Spleen (tissue), 11 donors: ENCODE measurements at regions not wholly inside any gene's neighbourhood (a gene's known extent, or its start where the extent isn't known, plus 50 kb on each side); places are given as distances from the start of the nearest gene placed in this dataset.

Experiments used
- DNase-seq: peaks from one replicate; pipeline ENCODE4 v3.0.0-alpha.2; 2020
- H3K27ac ChIP-seq, 8 donors: fragments of 200-600 bp; sonication (generic) in 7 of 8; 1 replicate in 4 of 8; 2 replicates in 4 of 8; pipeline versions ENCODE4 v1.5.0 to v1.8.0; 2016 to 2021; ENCODE audit warnings: inconsistent platforms in 4 of 8, mild to moderate bottlenecking in 4 of 8, moderate library complexity in 1 of 8
- H3K27me3 ChIP-seq, 7 donors: fragments of 200-600 bp; sonication (generic) in 6 of 7; replicated peaks in 1 of 7; 1 replicate in 4 of 7; 2 replicates in 3 of 7; pipeline versions ENCODE4 v1.5.0 to v1.8.0; 2016 to 2021; ENCODE audit warnings: inconsistent platforms in 3 of 7, mild to moderate bottlenecking in 1 of 7
- H3K36me3 ChIP-seq, 6 donors: fragments of 200-600 bp; sonication (generic) in 5 of 6; 1 replicate in 4 of 6; 2 replicates in 2 of 6; pipeline versions ENCODE4 v1.5.0 to v1.8.0; 2016 to 2021; ENCODE audit warnings: inconsistent platforms in 2 of 6
- H3K4me1 ChIP-seq, 6 donors: fragments of 200-600 bp; sonication (generic) in 5 of 6; 1 replicate in 3 of 6; 2 replicates in 3 of 6; pipeline versions ENCODE4 v1.5.0 to v1.8.0; 2016 to 2021; ENCODE audit warnings: inconsistent platforms in 3 of 6
- H3K4me3 ChIP-seq, 8 donors: fragments of 200-600 bp; sonication (generic) in 7 of 8; 1 replicate in 4 of 8; 2 replicates in 4 of 8; pipeline versions ENCODE4 v1.5.0 to v1.8.0; 2016 to 2021; ENCODE audit warnings: inconsistent platforms in 4 of 8, mild to moderate bottlenecking in 4 of 8, moderate library complexity in 2 of 8
- H3K9me3 ChIP-seq, 8 donors: fragments of 200-600 bp; sonication (generic) in 7 of 8; 1 replicate in 4 of 8; 2 replicates in 4 of 8; pipeline versions ENCODE4 v1.5.0 to v1.8.0; 2016 to 2021; ENCODE audit warnings: inconsistent platforms in 4 of 8
- CTCF ChIP-seq, 11 experiments: fragments of 200-600 bp in 7 of 11; fragments of 450-650 bp in 4 of 11; sonication (generic) in 4 of 11; IDR thresholded peaks in 8 of 11; conservative IDR thresholded peaks in 3 of 11; 1 replicate in 7 of 11; 2 replicates in 4 of 11; pipeline versions ENCODE4 v1.4.0 to v1.8.0; 2016 to 2021; ENCODE audit warnings: antibody characterized with exemption in 11 of 11, inconsistent platforms in 4 of 11, mild to moderate bottlenecking in 1 of 11
- POLR2A ChIP-seq, 3 donors: fragments of 450-650 bp; IDR thresholded peaks; one replicate each; pipeline ENCODE4 v1.5.1; 2017; ENCODE audit warnings: antibody characterized with exemption in 3 of 3, mild to moderate bottlenecking in 1 of 3
- POLR2AphosphoS5 ChIP-seq, 3 donors: sonication (generic); formaldehyde crosslinking; IDR thresholded peaks; one replicate each; pipeline ENCODE4 v1.5.1; 2017; ENCODE audit warnings: antibody characterized with exemption in 3 of 3
- WGBS, 5 donors: extraction: QIAGEN DNeasy Blood & Tissue Kit in 3 of 5; methylation state at CpG; one replicate each; pipeline versions ENCODE4 v1.1.5 to v1.1.7; 2013 to 2018; 5-methylcytosine and 5-hydroxymethylcytosine counted together
- intact Hi-C: fragments of 100-400 bp; cut with DNase I; formaldehyde crosslinking; loops from one replicate; pipeline ENCODE4 v1.15.0; 2023; ENCODE audit warnings: low total_unique reads
- donor health status: healthy with polysubstance abuse.
- donor health status: DM: no; HTN: no; CAD: no; lungs with moderate emphysema.
- donor health status: DM: no; HTN: no; CAD: no.
- donor health status: Bipolar disorder and iron deficiency.
- donor health status: healthy.
- donor health status: DM: no; HTN: no; CAD: no.
- donor health status: DM: yes; HTN: yes; CAD: no.

GRCh38 chr21:27671207-27671606 is 704.3 kb upstream of the ADAMTS5 start:
- Histone ChIP-seq H3K9me3 (no peaks in the 10 kb centered on the region), H3K36me3 (no peaks in the 10 kb centered on the region), H3K27ac (no peak overlapping the region), H3K27me3 (no peaks in the 10 kb centered on the region), H3K4me1 (no peaks in the 10 kb centered on the region), H3K4me3 (no peak overlapping the region)
- TF ChIP-seq POLR2A (IDR thresholded peaks at IDR 0.05) (no peak), CTCF (IDR thresholded peaks at IDR 0.05 in 8 of 11, conservative IDR thresholded peaks at IDR 0.05 in 3 of 11) (no peak), POLR2AphosphoS5 (IDR thresholded peaks at IDR 0.05) (no peak)
- 42 to 81% (median 53%) methylated on average over 1 of the region's 1 CpG for WGBS, 5 donors
- intact Hi-C loops: no loop called here
- DNase-seq: no peak

GRCh38 chr21:27653481-27653880 is 686.6 kb upstream of the ADAMTS5 start:
- Histone ChIP-seq H3K4me3 (no peak overlapping the region), H3K9me3 (peaks cover 0 to 11% (median 0%) of the 10 kb centered on the region in 8 donors), H3K27me3 (no peaks in the 10 kb centered on the region), H3K4me1 (no peaks in the 10 kb centered on the region), H3K36me3 (no peaks in the 10 kb centered on the region), H3K27ac (no peak overlapping the region)
- DNase-seq: no peak
- TF ChIP-seq POLR2A (IDR thresholded peaks at IDR 0.05): no peak
- no peak for TF ChIP-seq POLR2AphosphoS5 (IDR thresholded peaks at IDR 0.05)
- no peak for TF ChIP-seq CTCF (IDR thresholded peaks at IDR 0.05 in 8 of 11, conservative IDR thresholded peaks at IDR 0.05 in 3 of 11)
- 85 to 96% (median 87%) methylated on average over 2 of the region's 2 CpGs for WGBS, 5 donors
- intact Hi-C loops: no loop called here

DNA sequence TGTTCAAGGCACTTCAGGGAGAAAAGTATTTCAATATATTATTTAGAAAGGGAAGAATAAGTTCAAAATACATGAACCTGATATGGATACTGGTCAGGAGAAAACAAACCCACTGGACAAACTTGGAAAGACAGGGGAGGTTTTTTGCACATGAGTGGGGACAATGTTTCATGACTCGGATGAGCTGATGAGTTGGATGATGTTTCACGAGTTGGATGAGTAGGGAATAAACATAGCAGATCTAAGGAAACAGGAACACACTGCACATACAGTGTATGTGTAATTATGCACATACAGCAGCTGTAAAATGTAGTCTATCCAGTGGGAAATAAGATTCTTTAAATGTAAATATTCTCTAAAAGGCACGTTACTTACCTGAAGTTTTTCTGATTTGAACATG is 682.9 kb upstream of the ADAMTS5 start:
- Histone ChIP-seq H3K4me1 (no peaks in the 10 kb centered on the region), H3K4me3 (no peak overlapping the region), H3K9me3 (peaks cover 0 to 6% (median 0%) of the 10 kb centered on the region in 8 donors), H3K36me3 (no peaks in the 10 kb centered on the region), H3K27ac (no peak overlapping the region), H3K27me3 (no peaks in the 10 kb centered on the region)
- intact Hi-C loops: no loop called here
- WGBS, 5 donors: 64 to 88% (median 71%) methylated on average over 3 of the region's 3 CpGs
- no peak for TF ChIP-seq CTCF (IDR thresholded peaks at IDR 0.05 in 8 of 11, conservative IDR thresholded peaks at IDR 0.05 in 3 of 11)
- no peak for TF ChIP-seq POLR2A (IDR thresholded peaks at IDR 0.05)
- no peak for TF ChIP-seq POLR2AphosphoS5 (IDR thresholded peaks at IDR 0.05)
- no peak for DNase-seq

DNA sequence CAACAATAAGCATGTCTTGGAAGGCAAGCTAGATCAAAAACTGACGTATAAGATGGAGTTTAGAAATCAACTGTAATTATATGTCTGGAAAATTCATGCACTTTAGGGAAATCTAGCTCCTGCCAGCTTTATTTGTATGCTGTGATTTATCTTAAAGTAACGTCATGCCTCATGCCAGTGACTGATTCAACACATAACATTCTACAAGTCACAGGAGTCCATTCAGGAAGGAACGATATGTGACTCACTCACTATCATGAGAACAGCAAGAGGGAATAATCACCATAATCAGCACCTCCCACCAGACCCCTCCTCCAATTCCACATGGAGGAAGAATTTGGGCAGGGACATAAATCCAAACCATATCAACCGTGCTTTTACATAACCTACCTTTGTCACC is 682.4 kb upstream of the ADAMTS5 start:
- H3K9me3 ChIP-seq: peaks cover 0 to 6% (median 0%) of the 10 kb centered on the region in 8 donors
- TF ChIP-seq POLR2AphosphoS5 (IDR thresholded peaks at IDR 0.05) (no peak), POLR2A (IDR thresholded peaks at IDR 0.05) (no peak), CTCF (IDR thresholded peaks at IDR 0.05 in 8 of 11, conservative IDR thresholded peaks at IDR 0.05 in 3 of 11) (no peak)
- no peak for DNase-seq
- H3K27ac ChIP-seq: no peak overlapping the region
- no peaks in the 10 kb centered on the region for H3K36me3 ChIP-seq
- no peaks in the 10 kb centered on the region for H3K27me3 ChIP-seq
- intact Hi-C loops: no loop called here
- no peaks in the 10 kb centered on the region for H3K4me1 ChIP-seq
- no peak overlapping the region for H3K4me3 ChIP-seq
- WGBS, 5 donors: 74 to 88% (median 82%) methylated on average over 4 of the region's 4 CpGs
